Activated T-helper 1 cell treated with anti-CD3 and anti-CD28 coated beads, Interleukin-2, amount 50 U/mL, for 16 hours (primary cell): ENCODE measurements at regions not wholly inside any gene's neighbourhood (a gene's known extent, or its start where the extent isn't known, plus 50 kb on each side); places are given as distances from the start of the nearest gene placed in this dataset.

Experiments used
- DNase-seq, 2 donors: peaks; one replicate each; pipeline ENCODE4 v3.0.0-alpha.2; 2020; ENCODE audit warnings: low read depth in 1 of 2, low spot score in 1 of 2

DNA sequence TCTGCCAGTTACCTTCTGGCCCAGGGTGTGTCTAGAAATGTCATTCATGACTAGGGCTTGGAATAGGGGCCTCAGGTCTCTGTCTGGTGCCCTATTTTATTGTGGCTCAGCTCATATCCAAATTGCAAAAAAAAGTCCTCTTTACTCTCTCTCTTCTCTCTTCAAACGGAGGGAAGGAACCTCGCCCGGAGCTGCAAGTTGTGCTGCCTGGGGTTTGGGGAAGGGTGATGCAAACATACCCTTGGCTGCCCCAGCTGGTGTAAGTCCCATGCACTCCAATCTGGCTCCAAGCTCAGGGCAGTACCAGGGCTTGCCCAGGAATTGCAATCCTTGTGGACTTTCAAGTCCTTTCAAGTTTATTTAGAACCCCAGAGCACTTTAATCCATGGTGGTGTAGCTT, 549.6 kb downstream of the PCDH17 start:
- DNase-seq: no peak

DNA sequence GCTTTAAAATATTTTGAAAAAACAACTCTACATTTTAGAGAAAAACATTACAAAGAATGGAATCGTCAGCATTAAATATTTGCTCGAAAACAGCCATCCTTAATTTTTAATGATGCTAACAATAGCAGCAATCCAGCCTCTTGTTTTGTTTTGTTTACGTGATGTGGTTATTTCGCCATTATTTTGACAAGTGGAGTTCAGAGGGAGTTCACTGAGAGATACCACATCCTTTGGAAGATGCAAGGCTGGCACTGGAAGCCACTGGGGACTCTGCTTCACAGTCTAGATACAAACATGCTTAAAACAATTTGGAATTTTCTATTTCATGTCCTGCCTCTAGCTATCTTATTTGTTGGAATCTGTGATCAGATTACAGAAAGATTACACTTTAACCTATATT, 556.3 kb downstream of the PCDH17 start:
- DNase-seq: no peak

DNA sequence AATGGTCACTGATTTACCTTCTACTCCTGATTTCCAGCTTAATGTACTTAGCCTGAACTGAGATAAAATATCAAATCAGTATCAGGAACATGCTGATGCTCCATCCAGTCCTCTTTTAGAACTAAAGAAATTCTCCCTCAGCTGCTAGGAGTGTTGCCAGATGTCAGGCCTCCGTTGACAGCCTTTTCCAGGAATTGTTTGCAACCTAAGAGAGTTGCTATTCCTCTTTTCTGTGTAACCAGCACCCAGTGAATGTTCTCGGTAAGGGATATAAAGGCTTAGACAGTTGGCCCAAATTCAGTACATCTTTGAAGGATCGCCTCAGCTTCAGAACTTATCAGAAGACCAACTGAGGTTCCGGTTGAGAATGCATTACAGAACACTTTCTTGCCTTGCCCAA, 559.0 kb downstream of the PCDH17 start:
- DNase-seq: no peak

DNA sequence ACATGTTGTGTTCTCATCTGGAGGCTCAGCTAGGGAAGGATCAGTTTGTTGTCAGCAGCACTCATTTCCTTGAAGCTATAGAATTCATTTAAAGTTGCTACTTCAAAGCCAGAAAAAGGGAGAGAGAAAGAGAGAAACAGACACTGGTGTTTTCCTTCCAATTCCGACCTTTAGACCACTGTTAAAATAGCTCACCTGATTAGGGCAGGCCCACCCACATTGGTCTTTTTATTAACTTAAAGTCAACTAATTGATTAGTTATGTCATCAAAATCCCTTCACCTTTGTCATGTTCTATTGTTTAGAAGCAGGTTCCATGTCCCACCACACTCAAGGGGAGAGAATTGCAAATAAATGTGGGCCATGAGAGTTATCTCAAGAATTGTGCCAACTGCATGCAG, 560.2 kb downstream of the PCDH17 start:
- DNase-seq: no peak

DNA sequence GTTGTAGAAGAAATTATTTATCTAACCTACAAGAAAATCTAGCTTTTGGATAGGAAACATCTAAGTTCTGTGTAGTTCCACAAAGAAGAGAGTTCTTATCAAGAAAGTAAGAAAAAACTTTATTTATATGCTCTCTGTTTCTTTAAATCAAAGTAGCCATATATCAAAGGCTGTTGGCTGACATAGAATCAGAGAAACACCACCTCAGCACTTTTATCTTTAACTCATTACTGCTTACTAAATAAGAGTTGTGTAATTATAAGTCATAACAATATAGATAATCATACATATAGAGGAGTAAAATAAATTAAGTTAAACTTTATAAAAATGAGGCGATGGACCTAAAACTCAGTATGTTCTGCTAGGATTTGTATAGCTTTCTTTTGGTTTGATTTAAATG, 570.6 kb downstream of the PCDH17 start:
- DNase-seq: no peak

DNA sequence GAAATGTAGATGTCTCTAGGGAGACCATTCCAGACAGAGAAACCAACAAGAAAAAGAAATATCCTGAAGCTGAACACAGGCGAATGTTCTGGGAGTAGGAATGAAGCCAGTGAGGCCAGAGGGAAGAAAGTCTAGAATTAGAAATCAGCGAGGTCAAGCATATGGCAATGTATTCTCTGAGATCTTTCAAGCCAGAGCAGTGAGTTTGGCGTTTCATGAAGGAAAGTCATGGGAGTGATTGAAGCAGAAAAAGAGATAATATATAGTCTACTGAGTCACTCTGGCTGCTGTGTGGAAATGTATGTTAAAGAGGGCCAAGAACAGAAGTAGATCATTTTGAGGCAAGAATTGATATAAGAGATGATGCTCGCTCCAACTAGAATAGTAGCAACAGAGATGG, 576.0 kb downstream of the PCDH17 start:
- no peak for DNase-seq

DNA sequence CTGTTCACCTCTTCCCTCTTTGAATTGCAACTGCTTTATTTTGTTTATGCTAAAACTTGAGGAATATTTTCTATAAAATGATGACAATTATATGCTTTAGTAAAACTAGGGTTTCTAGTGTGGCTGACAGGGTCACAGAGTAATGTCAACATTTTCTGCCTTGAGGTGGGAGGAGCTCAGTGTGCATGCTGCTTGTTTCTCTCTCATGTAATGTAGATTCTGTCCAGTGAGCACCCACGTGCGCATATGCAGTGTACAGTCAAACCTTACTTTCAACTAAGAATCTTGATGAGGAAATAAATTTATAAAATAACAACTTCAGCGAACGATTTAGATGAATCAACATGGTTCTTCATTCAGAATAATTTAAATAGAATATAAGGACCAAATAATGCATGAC, 603.9 kb downstream of the PCDH17 start:
- no peak for DNase-seq

DNA sequence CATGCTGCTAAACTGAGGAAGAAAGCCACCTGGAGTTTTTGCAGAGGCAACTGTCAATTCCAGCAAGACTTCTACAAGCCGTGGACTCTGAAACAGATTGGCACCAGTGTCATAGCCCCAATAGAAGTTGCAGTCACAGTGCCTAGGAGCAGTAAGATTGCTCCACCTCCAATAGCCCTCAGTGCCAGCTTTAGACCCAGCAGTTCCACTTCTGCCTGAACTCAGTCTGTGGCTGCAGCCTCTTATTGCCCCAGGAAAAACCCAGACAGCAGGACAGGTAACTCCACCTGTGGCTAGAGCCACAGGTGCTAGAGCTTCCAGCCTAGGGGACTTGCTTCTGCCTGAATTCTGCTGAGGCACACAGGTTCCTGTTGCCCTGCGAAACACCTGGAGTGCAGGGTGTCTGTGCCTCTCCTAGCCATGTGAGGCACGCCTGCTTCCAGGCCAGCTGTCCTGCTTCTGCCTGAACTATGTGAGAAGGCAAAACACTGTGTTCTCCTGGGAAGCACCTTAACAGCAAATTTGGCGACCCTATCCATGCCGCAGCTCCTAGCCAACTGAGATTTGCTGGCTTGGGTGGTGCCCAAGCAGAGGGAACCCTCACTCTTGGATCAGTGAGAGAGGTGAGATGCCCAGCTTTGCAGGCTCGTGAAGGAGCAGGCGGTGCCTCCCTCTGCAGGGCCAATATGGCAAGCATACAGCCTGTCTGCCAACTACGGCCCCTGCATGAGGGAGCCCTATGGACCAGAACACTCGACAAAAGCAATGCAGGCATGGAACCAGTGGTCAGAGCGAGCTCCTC, 607.6 kb downstream of the PCDH17 start:
- no peak for DNase-seq

DNA sequence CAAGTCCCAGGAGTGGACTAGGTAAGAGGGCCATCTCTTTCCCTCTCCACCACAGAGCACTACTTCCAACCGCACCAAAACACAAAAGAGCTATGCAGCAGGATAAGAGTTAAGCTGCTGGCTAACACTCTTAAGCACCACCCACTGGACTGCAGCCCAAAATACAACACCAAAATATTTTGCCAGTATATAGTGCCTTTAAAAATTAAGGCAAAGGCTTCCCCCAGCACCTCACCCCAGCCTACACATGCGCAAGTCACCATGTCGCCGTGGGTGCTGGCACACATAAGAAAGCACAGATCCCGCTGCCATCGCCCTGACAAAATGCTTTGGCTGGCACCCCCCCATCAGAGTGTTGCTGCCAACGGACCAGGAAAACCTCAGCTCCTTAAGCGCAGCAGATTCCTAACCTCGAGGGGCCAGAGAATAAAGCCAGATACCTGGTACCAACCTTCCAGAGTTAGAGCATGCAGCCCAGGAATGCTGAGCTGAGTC, 608.3 kb downstream of the PCDH17 start:
- no peak for DNase-seq

DNA sequence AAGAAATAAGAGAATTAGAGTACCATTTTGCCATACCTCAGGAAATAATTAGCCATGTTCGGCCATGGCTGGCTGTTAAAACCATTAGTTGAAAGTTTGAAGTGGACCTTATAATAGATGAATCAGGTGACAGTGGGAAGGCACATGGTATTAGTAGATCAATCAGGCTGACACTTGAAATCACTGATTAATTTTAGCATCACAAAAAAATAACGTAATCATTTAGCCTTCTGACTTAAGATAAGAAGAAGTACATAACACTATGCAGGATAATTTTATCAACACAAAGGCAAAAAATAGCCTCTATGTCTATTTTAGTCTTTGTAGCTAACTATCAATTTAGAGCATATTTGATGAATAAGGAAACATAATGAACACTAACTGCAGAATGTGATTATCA, 615.5 kb downstream of the PCDH17 start:
- no peak for DNase-seq

DNA sequence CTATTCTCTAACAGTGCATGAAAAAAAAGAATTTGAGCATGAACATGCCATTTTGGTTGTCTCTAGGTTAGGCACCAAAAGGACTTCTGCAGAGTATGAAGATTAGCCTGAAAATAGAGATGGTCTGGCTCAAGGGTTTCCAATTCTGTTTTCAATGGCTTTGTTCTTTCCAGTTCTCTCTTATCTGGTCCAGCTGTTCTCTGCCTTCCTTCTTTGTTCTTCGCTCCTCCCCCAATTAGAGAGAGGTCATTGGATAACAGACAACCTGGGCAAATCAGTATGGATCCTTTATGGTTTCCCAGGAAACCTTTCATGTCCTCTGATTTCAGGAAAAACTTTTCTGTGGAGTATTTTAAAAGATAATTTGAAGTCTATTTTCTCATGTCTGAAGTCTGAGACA, 623.4 kb downstream of the PCDH17 start:
- DNase-seq: no peak

DNA sequence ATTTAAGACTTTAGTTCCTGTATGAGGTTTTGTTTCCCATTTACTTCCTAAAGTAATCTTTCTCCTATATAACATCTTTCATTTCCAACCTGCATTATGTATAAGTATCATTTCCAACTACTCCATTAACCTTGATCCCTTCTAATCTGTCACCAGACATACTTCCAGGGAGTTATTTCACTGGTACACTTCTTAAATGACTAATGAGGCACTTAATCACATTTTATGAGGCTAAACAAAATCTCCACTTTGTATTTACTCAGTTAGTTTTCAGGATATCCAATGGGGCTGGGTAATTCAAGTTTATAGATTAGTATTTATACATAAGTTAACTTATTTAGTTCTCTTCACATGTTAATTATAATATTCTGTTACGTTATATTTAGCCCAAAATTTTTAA, 634.7 kb downstream of the PCDH17 start:
- no peak for DNase-seq

DNA sequence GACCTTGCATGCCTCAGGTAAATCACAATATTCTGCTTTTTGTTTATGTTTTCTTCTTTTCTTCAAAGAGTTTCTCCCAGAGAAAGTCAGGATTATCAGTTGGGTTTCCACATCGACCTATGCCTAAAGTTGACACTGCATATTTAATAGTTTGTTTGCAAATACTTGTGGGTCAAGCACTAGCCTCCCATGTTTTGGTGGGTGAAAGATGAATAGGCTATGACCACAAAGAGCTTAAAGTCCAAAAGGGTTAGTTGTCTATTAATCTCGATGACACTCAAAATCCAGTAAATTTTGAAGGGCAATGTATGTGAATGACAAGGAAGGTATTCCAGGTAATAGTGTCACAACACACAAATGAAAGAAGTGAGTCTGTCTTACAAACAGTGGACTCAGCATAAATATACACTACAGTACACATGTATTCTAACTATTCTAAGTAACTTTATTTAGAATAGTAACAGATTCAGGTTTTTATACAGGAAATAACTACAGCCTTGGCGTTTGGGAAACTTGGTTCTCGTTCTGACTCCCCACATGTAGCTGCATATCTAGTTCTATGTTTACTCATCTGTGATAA, 667.1 kb downstream of the PCDH17 start:
- no peak for DNase-seq

DNA sequence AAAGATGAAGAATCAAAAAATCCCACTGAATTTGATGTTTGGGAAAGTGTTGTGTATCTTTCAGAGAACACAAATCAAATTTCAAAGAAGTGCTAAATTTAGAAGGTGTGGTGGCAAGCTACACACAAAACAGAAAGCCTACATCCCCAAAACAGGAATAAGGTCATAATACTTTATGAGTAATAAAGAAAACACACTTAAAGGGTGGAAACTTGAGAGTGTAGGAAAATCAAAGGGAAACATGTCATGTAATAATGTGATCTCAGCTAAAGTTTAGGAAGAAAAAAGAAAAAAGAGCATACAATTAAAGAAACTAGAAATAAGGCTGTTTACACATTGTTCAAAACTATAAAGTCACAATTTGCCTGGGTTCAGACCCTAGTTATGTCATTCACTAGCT, 668.7 kb downstream of the PCDH17 start:
- no peak for DNase-seq

DNA sequence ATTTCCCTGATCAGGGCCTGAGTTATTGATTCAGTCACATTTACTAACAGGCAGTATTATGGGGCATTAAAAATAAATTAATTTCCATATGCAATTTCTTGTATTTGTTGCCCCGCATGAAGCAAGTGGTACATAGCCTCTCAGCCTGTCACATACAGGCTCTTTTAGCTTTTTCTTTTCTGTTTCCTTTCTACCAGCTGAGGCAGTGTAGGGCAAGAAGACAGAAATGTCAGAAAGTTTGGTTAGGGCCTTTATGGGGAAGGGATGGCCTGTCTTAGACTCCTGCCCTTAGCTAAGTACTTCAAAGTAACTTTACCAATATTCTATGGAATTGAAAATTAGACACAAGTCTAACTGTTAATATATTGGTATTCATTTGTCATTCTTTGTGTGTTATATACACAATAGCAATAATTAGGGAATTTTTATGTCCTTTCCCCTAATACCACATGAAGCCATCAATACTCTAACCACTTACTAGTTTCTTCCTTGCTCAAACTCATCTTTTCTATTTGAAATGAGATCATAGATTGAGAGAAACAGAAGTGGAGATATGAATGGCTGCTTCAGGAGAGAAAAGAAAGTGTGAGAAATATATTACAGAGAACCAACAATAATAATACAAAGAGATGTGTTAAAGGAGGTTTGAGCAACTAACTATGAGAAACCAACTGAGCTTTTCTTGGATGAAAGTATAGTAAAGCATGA, 669.6 kb downstream of the PCDH17 start:
- no peak for DNase-seq

DNA sequence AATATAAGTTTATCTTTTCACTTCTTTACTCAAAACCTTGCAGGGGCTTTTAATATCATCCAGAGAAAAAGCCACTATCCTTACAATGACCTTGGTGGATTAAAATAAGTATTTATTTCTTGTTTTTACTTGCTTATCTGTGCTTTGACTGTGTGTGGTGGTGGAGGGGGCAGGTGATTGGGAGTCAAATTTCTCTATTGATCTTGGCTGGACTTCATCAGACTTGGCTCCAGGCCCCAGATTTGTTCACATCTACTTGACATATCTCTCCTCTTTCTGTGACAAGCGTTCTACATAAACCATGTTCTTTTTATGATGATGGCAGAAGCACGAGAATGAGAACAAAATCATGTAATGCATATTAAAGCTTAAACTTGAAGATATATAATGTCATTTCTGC, 670.8 kb downstream of the PCDH17 start:
- no peak for DNase-seq

DNA sequence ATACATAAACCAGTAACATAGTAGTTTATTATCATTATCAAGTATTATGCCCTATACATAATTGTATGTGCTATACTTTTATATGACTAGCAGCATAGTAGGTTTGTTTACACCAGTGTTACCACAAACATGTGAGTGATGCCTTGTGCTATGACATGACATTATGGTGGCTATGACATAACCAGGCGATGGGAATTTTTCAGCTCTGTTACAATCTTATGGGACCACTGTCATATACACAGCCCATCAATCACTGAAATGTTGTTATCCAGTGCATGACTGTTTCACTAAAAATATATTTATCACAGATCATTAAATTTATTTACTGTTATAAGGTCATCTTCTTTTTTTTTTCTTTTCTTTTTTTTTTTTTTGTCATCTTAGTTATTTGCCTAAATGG, 674.5 kb downstream of the PCDH17 start:
- DNase-seq: no peak

DNA sequence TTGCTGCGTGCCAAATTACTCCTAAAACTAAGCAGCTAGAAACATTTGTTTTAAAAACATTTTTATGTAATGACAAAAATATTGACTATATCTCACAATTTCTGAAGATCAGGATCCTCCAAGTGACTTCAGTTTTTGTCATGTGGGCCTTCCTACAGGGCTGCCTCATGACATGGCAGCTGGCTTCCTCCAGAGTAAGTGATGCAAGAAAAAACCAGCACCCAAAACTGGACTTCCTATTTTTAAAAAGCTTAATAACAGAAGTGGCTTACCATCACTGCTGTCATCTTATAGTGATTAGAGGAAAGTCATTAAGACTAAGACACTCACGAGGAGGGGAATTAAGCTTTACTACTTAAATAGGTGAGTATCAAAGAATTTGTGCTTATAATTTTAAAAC, 681.7 kb downstream of the PCDH17 start:
- DNase-seq: no peak

DNA sequence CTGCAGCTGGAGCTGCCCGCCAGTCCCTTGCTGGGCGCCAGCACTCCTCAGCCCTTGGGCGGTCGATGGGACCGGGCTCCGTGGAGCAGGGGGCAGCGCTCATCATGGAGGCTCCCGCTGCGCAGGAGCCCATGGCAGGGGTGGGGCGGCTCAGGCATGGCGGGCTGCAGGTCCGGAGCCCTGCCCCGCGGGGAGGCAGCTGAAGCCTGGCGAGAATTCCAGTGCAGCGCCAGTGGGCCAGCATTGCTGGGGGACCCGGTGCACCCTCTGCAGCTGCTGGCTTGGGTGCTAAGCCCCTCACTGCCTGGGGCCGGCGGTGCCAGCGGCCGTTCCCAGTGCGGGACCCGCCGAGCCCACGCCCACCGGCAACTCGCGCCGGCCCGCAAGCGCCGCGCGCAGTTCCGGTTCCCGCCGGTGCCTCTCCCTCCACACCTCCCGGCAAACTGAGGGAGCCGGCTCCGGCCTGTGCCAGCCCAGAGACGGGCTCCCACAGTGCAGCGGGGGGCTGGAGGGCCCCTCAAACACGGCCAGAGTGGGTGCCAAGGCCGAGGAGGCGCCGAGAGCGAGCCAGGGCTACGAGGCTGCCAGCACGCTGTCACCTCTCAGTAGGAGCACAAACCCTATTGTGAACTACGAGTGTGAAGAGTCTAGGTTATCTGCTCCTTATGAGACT, 687.1 kb downstream of the PCDH17 start:
- no peak for DNase-seq

DNA sequence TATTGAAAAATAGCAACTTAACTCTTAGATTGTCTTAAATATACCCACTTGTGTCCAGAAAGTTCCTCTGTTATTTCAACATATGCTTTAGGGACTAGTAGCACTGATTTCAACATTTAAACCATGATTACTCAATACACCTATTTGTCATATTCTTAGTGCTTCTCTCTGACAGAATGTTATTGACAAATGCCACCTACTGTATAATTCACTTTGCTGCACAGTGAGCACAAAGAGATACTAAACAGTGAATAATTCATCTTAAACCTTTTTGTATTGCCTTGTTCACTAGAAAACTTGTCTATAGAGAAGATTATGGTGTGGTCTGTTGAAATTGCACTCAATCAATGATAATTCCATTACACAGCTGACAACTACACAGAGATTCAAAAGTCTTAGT, 692.6 kb downstream of the PCDH17 start:
- no peak for DNase-seq

DNA sequence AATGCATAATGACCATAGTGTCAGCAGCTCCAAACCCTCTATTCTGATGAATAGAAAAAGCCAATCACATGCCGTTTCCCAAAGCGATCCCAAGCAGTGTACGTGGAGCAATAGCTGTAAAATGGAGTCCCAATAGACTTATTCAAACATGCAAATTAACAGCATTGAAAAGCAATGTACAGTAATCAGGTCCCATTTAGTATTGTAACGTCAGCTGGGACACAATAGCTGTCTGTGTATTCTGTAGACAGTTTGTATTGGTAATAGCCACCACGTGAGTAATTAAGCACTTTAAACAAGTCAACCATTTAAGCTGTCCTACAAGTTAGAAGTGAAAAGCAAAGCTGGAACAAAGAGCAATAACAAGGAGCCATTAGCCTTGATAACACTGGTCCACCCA, 698.2 kb downstream of the PCDH17 start:
- no peak for DNase-seq

DNA sequence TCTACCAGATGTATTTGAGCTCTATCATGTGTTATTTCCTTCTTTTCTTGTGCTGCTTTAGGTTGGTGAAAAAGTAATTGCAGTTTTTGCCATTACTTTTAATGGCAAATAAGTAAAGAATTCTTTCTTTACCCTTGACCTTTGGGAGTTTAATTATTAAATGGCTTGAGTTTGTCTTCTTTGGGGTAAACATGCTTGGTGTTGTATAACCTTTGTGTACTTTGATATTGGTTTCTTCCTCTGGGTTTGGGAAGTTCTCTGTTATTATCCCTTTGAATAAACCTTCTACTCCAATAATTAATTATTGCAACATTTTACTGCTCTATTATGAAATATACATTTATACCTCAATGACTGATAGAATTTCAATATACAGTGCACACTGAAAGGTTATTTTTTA, 709.4 kb downstream of the PCDH17 start:
- no peak for DNase-seq
